OCI-LY3 (cell line): ENCODE measurements at regions not wholly inside any gene's neighbourhood (a gene's known extent, or its start where the extent isn't known, plus 50 kb on each side); places are given as distances from the start of the nearest gene placed in this dataset.

Experiments
- H2AFZ ChIP-seq: fragments of 200-600, 300-600 bp; shearing (Covaris generic); 2 replicates; pipeline ENCODE4 v1.6.0; 2014; ENCODE audit warnings: antibody characterized with exemption, low read depth, low read length
- H3K27ac ChIP-seq: fragments of 200-600, 300-600 bp; sonication (generic); 2 replicates; pipeline ENCODE4 v1.5.1; 2014; ENCODE audit warnings: mild to moderate bottlenecking, low read length, moderate library complexity, mixed read lengths
- H3K27me3 ChIP-seq: fragments of 200-600, 300-600 bp; sonication (generic); 2 replicates; pipeline ENCODE4 v1.6.1; 2014; ENCODE audit warnings: low read depth, low read length, mixed read lengths
- H3K36me3 ChIP-seq: fragments of 200-600, 300-600 bp; sonication (generic); replicated peaks from 2 replicates; pipeline ENCODE3; 2014; ENCODE audit warnings: low read depth, low read length, mixed read lengths
- H3K4me1 ChIP-seq: fragments of 300-600, 200-600 bp; sonication (generic); 2 replicates; pipeline ENCODE4 v1.6.1; 2014; ENCODE audit warnings: low read length, mixed read lengths
- H3K4me2 ChIP-seq: fragments of 200-600, 300-600 bp; sonication (generic); 2 replicates; pipeline ENCODE4 v1.6.1; 2014; ENCODE audit warnings: low read length, mixed read lengths
- H3K4me3 ChIP-seq: fragments of 300-600, 200-600 bp; sonication (generic); 2 replicates; pipeline ENCODE4 v1.5.1; 2014; ENCODE audit warnings: antibody characterized with exemption, mild to moderate bottlenecking, low read length, moderate library complexity
- H3K79me2 ChIP-seq: fragments of 300-600, 200-600 bp; shearing (Covaris generic); 2 replicates; pipeline ENCODE4 v1.6.1; 2014; ENCODE audit warnings: mild to moderate bottlenecking, low read length, mixed read lengths
- H3K9ac ChIP-seq: fragments of 300-600, 200-600 bp; shearing (Covaris generic); 2 replicates; pipeline ENCODE4 v1.6.0; 2014; ENCODE audit warnings: mild to moderate bottlenecking, low read length, moderate library complexity
- H3K9me3 ChIP-seq: fragments of 200-600, 300-600 bp; shearing (Covaris generic); 2 replicates; pipeline ENCODE4 v1.6.1; 2014; ENCODE audit warnings: low read length, mixed read lengths; ENCODE audit not compliant: insufficient read depth
- H4K20me1 ChIP-seq: fragments of 200-600, 300-600 bp; sonication (generic); 2 replicates; pipeline ENCODE4 v1.6.1; 2016; ENCODE audit warnings: low read length, mixed read lengths; ENCODE audit not compliant: insufficient read depth
- EZH2phosphoT487 ChIP-seq: fragments of 200-600 bp; shearing (Covaris generic); IDR thresholded peaks from 2 replicates; pipeline ENCODE4 v1.6.1; 2018; ENCODE audit warnings: antibody characterized with exemption, mixed run types, low read depth
- TF ChIP-seq, protein P1 (sequence below): fragments of 200-600, 300-600 bp; sonication (generic); IDR thresholded peaks from 2 replicates; pipeline ENCODE4 v1.5.1; 2014; ENCODE audit warnings: antibody characterized with exemption, low read length, low read depth

DNA sequence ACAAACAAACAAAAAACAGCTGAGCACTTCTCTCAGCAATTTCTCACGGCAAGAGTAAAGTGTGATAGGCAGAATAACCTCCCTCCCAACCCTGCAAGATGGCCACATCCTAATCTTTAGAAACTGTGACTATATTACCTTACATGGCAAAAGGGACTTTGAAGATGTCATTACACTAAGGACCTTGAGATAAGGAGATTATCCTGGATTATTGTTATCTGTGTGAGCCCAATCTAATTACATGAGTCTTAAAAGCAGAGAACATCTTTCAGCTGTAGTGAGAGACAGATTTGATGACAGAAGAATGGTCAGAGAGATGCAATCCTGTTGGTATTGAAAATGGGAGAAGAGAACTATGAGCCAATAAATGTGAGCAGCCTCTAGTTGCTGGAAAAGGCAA, 347.9 kb downstream of the CDH9 start:
- no peak for TF ChIP-seq EZH2phosphoT487
- TF ChIP-seq, protein P1, sequence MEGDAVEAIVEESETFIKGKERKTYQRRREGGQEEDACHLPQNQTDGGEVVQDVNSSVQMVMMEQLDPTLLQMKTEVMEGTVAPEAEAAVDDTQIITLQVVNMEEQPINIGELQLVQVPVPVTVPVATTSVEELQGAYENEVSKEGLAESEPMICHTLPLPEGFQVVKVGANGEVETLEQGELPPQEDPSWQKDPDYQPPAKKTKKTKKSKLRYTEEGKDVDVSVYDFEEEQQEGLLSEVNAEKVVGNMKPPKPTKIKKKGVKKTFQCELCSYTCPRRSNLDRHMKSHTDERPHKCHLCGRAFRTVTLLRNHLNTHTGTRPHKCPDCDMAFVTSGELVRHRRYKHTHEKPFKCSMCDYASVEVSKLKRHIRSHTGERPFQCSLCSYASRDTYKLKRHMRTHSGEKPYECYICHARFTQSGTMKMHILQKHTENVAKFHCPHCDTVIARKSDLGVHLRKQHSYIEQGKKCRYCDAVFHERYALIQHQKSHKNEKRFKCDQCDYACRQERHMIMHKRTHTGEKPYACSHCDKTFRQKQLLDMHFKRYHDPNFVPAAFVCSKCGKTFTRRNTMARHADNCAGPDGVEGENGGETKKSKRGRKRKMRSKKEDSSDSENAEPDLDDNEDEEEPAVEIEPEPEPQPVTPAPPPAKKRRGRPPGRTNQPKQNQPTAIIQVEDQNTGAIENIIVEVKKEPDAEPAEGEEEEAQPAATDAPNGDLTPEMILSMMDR, result no peak
- Histone ChIP-seq H2AFZ (no peak overlapping the region), H3K27ac (no peak overlapping the region)

DNA sequence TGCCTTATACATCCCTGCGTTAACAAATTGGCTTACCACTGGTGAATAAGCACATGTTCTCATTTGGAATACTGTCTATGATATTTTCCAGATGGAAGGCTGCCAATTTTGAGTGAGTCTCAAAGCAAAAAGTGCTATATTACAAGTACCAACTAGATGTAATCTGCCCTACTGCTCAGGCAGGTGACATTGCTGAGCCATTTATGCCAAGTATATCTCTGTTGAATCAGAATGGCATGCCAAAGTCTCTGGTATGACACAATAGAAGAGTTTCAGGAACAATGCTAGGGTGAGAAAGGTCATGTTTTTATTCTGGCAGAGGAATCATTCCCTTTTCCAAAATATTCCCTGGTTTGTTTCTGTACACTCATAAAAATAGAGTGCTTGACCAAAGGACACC, 356.5 kb downstream of the CDH9 start:
- H3K9me3 ChIP-seq, result no peaks in the 10 kb centered on the region

More for the DNA sequence above, 347.9 kb downstream of the CDH9 start:
- no peaks in the 10 kb centered on the region for H4K20me1 ChIP-seq
- no peak overlapping the region for H3K4me2 ChIP-seq
- H3K4me3 ChIP-seq, result no peak overlapping the region
- H3K9ac ChIP-seq, result no peak overlapping the region
- H3K36me3 ChIP-seq, result no peaks in the 10 kb centered on the region
- no peaks in the 10 kb centered on the region for H3K79me2 ChIP-seq
- H3K27me3 ChIP-seq, result no peaks in the 10 kb centered on the region
- no peaks in the 10 kb centered on the region for H3K4me1 ChIP-seq
- no peaks in the 10 kb centered on the region for H3K9me3 ChIP-seq

DNA sequence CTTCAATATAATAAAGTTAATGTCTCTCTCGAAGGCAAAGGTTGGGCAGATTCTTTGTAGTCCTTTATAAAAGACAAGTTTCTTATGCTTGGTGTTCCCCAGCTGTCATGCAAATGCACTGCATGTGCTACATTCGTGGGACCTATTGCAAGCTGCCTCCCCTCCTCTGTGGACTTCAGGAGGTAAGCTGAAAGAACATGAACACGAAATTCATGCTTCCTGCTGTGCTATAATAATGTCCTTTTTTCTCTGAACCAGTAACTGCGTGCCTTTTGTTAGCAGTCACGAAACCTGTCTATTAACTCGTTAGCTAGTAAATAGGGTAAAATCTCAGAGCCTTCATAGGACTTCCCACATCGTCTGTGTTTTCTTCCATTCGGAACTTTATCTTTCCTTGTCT, 363.5 kb downstream of the CDH9 start:
- H3K4me3 ChIP-seq, result no peak overlapping the region
- no peak overlapping the region for H3K4me2 ChIP-seq
- H3K79me2 ChIP-seq, result no peaks in the 10 kb centered on the region
- no peaks in the 10 kb centered on the region for H3K27me3 ChIP-seq
- H3K36me3 ChIP-seq, result no peaks in the 10 kb centered on the region
- no peak overlapping the region for H3K9ac ChIP-seq
- no peaks in the 10 kb centered on the region for H3K4me1 ChIP-seq
- H2AFZ ChIP-seq, result 0 out of 2 replicates have a peak overlapping the region, but pooled peaks have one; percentile 2
- H4K20me1 ChIP-seq, result no peaks in the 10 kb centered on the region
- no peak overlapping the region for H3K27ac ChIP-seq
- no peaks in the 10 kb centered on the region for H3K9me3 ChIP-seq
- TF ChIP-seq, protein P1, result no peak
- no peak for TF ChIP-seq EZH2phosphoT487

More for the DNA sequence above, 356.5 kb downstream of the CDH9 start:
- Histone ChIP-seq H3K79me2 (no peaks in the 10 kb centered on the region), H3K4me3 (no peak overlapping the region), H3K27ac (no peak overlapping the region), H3K4me2 (no peak overlapping the region), H3K4me1 (peaks cover 9% of the 10 kb centered on the region), H3K9ac (no peak overlapping the region), H2AFZ (no peak overlapping the region), H3K27me3 (no peaks in the 10 kb centered on the region), H4K20me1 (no peaks in the 10 kb centered on the region), H3K36me3 (no peaks in the 10 kb centered on the region)
- TF ChIP-seq, protein P1, result no peak
- no peak for TF ChIP-seq EZH2phosphoT487

DNA sequence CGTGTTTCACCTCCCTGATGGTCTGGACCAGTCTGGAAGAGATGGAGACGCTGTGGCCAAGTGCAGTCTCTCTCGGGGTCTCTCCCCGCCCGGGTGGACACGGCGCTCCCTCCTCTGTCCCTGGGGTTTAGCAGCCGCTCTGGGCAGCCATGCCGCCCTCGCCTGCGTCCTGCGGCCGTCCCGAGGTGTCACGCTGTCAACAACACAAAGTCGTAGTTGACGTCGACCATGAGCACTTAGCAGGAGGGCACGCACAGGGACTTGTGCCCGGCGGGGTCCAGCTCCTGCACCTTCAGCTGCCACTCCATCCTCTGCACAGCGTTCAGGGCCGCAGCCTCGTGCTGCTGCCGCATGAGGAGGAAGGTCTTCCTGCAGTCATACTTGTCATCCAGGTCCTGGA, 368.9 kb downstream of the CDH9 start:
- no peaks in the 10 kb centered on the region for H3K36me3 ChIP-seq
- H3K4me1 ChIP-seq, result no peaks in the 10 kb centered on the region
- H3K27ac ChIP-seq, result no peak overlapping the region
- H2AFZ ChIP-seq, result no peak overlapping the region
- no peaks in the 10 kb centered on the region for H3K27me3 ChIP-seq
- H3K4me3 ChIP-seq, result no peak overlapping the region
- no peak overlapping the region for H3K4me2 ChIP-seq
- H3K9ac ChIP-seq, result no peak overlapping the region
- TF ChIP-seq, protein P1, result no peak
- no peak for TF ChIP-seq EZH2phosphoT487
- H3K9me3 ChIP-seq, result no peaks in the 10 kb centered on the region
- no peaks in the 10 kb centered on the region for H3K79me2 ChIP-seq
- H4K20me1 ChIP-seq, result no peaks in the 10 kb centered on the region
